C1 segment of cervical spinal cord (tissue), 14 donors: ENCODE measurements at regions not wholly inside any gene's neighbourhood (a gene's known extent, or its start where the extent isn't known, plus 50 kb on each side); places are given as distances from the start of the nearest gene placed in this dataset.

Experiments
- DNase-seq, 14 donors: peaks; one replicate each; lab custom pipeline; 2025; lab: John Stamatoyannopoulos, UW

GRCh38 chr4:64465263-64465662, 56.0 kb upstream of the TECRL start:
- DNase-seq: no peak

DNA sequence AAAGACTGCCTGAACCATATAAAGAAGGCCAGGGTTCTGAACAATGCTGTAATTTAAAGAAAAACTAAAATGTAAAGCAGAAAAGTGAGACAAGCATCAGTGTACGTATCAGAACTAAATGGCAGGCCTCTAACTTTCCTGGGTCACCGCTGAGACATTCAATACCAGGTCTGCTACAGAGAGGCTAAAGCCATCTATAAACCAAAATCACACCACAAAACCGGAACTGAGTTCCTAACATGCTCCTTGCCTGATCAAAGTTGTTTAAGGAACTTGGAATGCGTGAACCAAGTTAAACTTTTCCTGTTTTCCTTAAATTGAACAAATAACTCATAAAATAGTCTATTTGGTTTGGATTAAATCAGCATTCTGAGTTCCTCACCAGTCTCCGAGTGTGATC, 55.3 kb upstream of the TECRL start:
- DNase-seq: no peak
